NCI-H2171 treated with DMSO at 0.1 percent for 48 hours (cell line): ENCODE measurements at regions not wholly inside any gene's neighbourhood (a gene's known extent, or its start where the extent isn't known, plus 50 kb on each side); places are given as distances from the start of the nearest gene placed in this dataset.

Source experiments
- DNase-seq: peaks from one replicate; lab custom pipeline; 2025; lab: John Stamatoyannopoulos, UW

- no peak for DNase-seq
These were observed 182.0 kb downstream of the ANKRD50 start for GRCh38 chr4:124530464-124531077.

DNA sequence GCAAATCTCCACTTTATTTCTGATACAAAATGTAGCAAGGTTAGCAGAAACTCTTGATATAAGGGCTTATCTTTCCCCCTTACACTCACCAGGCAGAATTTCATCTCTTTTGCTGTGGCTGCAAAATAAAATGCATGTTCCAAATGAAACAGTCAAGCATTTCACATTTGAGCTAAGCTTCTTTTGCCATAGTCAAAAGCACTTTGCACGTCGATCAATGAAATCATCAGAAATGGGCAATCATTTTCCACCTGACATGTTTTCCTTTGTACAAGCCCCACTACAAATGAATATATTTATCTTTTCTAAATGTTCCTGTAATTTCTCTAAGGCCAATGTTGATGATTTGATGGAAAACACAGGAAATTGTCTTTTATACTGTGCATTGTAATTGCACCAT, 178.4 kb downstream of the ANKRD50 start:
- DNase-seq = no peak

GRCh38 chr4:124535003-124535402, 177.5 kb downstream of the ANKRD50 start:
- DNase-seq = no peak

DNA sequence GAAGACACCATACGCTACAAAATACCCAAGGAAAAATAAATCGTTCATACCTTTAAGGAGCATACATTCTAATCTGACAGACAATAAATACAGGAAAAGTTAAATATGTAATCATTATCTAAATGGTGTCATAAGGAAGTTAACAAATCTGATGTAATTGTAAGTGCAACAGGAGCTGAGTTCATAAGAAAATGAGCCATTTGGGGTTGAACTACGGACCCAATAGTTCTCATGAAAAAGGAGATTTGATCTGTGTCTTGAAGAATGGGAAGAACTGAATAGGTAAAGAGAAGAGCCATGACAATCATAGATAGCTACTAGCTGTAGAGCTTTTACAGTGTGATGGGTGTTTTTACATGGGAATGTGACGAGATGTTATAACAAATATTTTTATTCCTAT, 175.6 kb downstream of the ANKRD50 start:
- no peak for DNase-seq

GRCh38 chr4:124537971-124538370, 174.6 kb downstream of the ANKRD50 start:
- DNase-seq = no peak

- no peak for DNase-seq
These were observed 172.5 kb downstream of the ANKRD50 start for GRCh38 chr4:124540014-124540413.

- DNase-seq = no peak
These were observed 170.7 kb downstream of the ANKRD50 start for GRCh38 chr4:124541652-124542420.

- DNase-seq = no peak
These were observed 156.6 kb downstream of the ANKRD50 start for GRCh38 chr4:124555959-124556358.

DNA sequence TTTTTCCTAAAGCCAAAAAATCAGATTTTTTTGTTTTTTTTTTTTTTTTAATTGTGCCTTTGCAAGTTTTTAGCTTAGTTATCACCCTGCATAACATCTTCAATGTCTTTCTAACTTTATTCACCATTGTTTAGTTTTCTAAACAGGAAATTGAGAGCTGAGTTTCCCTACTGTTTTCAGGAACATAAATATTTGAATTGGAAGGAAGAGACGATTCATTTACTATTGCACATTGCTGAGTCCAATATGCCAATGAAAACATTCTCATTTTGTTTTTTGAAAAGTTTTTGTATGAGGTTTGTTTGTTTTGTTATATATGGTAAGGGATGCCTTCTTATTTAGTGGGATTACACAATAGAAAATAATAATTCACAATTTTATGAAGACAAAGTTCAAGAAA, 148.4 kb downstream of the ANKRD50 start:
- no peak for DNase-seq

GRCh38 chr4:124565371-124565770, 147.2 kb downstream of the ANKRD50 start:
- no peak for DNase-seq

GRCh38 chr4:124566030-124566429, 146.5 kb downstream of the ANKRD50 start:
- no peak for DNase-seq

DNA sequence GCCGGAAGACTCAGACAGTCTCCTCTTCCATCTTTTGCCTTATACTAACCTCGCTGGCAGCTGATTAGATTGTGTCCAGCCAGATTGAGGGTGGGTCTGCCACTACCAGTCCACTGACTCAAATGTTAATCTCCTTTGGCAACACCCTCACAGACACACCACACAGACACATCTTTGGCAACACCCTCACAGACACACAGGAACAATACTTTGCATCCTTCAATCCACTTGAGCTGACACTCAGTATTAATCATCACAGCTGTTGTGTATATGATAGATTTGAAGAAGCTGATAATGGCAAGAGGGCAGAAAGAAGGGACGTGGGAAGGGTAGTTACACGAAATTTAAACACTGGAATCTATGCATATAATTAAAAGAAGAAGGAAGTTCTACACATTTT, 139.5 kb downstream of the ANKRD50 start:
- DNase-seq = no peak

DNA sequence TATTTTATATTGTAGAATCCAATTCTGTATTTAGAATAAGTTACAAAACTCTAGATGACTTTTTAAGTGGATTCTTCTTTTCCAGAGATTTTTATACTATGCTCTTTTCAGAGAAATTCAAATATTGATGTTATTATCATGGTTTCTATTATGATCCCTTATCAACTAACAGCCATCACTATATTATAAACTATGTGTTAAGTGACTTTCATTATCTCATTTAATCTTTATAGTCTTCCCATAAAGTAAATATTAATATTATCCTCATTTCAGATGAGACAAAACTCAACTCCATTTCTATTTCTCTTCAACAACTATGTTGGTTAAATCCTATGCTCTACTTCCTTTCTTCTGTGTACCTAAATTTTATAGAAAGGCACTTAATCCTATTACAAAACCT, 132.6 kb downstream of the ANKRD50 start:
- no peak for DNase-seq

- DNase-seq = no peak
These were observed 128.7 kb downstream of the ANKRD50 start for GRCh38 chr4:124583797-124584196.

DNA sequence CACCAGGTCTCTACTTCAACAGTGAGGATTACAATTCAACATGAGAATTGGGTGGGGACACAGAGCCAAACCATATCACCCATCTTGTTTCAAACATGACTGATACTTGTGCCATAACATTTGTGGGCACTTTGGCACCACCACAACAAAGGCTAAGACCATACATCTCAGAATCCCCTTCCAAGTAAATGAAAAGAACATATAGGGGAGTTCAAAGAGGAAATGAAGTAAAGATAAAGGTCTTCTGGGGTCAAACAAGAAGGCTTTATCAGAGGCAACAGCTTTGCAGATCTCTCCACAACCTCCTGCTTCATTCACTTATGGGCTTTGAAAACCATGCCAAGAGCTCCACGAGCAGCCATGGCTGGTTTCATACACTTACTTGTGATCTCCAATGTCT, 122.7 kb downstream of the ANKRD50 start:
- no peak for DNase-seq

- no peak for DNase-seq
These were observed 122.1 kb downstream of the ANKRD50 start for GRCh38 chr4:124590480-124590879.

- peak; percentile 45 for DNase-seq
These were observed 120.9 kb downstream of the ANKRD50 start for GRCh38 chr4:124591637-124592036.

DNA sequence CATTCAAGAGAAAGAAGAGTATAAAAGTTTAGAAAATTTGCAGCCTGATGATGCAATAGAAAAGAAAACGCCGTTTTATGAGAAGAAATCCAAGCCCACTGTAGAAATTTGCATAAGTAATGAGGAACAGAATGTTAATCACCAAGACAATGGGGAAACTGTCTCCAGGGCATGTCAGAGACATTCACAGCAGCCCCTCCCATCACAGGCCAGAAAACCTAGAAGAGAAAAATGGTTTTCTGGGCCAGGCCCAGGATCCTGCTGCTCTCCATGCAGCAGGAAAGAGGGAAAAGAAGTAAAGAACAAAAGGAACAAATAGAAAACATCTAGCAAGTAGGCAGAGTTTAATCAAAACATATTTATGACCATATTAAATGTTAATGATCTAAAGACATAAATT, 119.0 kb downstream of the ANKRD50 start:
- no peak for DNase-seq

GRCh38 chr4:124594945-124595344, 117.6 kb downstream of the ANKRD50 start:
- no peak for DNase-seq

DNA sequence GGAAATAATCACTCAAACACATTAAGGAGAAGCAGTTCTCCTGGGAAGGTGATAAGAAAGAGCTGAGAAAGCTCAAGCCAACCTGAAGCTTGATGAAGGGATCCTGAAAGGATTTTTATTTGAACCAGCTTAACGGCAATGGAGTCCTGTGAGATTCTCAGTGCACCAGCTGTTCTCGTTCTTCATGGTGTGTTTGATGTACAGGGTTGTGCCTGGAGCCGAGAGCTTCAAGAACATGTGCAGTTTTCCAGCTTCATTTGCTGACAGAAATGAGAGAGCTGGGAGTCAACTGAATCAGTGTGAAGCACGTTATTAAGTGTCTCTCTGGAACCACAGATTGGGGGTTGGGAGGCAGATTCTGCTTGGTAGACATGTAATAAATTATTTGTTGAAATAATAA, 115.7 kb downstream of the ANKRD50 start:
- DNase-seq = peak; percentile 47

DNA sequence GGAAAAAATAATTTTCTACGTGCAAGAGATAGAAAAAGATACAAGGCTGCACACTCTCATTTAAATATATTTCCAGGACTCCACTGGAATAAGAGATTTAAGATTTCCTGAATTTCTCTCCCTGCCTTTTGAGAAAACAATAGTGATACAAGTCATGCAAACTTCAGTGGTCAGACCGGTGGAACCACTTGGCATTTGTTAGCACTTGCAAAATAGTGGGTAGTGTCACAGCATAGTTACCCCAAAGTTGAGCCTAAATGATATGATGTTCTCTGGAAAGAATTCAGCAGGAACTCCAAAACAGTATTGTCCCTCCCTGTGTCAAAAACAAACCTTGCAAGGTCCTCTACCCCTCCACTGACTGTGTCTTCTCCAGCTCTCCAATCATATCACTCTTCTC, 102.3 kb downstream of the ANKRD50 start:
- no peak for DNase-seq
